Middle frontal gyrus (tissue), 1 donor: ENCODE measurements at regions not wholly inside any gene's neighbourhood (a gene's known extent, or its start where the extent isn't known, plus 50 kb on each side); places are given as distances from the start of the nearest gene placed in this dataset.

Source experiments
- DNase-seq: peaks from one replicate; pipeline ENCODE4 v3.0.0-alpha.2; 2015; ENCODE audit warnings: low spot score; ENCODE audit errors: extremely low spot score

GRCh38 chr13:56861476-56861875 is 279.2 kb upstream of the PRR20A start:
- no peak for DNase-seq

DNA sequence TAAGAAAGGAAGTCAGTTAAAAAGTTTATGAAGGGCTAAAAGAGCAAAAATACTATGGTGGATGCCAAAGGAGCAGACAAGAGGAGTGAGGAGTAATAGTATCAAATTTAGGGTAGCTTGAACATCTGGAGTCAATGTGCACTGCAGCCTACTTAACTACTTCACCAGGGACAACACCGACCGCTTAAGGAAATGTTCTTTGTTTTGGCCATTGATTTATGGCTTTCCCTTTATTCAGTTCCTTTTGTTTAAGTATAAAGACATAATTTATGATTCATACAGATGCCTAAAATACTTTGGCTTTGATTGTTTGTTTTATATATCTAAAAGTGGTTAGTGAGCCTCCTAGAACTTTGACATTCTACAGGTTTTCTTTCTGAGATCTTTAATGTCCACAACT is 276.3 kb upstream of the PRR20A start:
- no peak for DNase-seq

DNA sequence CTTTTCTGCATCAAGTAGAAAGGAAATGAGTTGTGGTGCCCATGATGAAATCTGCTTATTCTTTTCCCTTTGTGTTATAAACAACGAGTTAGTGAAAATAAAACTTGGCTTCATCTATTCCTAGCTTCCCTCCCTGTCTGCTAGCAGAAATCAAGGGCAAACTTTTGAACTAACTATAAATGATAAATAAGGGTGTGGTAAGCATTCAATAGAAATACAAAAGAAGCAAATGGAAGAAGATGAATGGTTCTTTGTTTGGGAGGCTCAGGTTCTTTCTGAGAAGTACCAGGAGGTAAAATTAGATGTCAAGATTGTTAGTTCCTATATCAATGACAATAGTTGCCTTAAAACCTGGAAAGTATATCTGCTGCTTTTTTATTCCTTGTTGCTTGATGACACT is 275.3 kb upstream of the PRR20A start:
- no peak for DNase-seq

DNA sequence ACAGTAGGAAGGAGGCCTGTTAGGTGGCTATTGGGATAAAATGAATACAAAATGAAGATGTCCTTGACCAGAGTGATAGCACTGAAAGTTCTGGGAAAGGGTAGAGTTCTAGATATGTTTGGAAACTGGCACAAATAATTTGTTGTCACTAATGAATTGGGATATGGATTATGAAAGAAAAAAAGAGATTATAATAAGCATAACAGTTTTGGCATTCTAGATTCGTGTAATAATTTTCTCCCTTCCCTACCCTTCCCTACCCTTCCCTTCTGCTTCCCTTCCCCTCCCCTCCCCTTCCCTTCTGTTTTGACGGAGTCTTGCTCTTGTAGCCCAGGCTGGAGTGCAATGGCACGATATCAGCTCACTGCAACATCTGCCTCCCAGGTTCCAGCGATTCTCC is 271.0 kb upstream of the PRR20A start:
- DNase-seq: no peak

GRCh38 chr13:56886398-56886797 is 254.3 kb upstream of the PRR20A start:
- no peak for DNase-seq

GRCh38 chr13:56888455-56888854 is 252.3 kb upstream of the PRR20A start:
- DNase-seq: no peak

DNA sequence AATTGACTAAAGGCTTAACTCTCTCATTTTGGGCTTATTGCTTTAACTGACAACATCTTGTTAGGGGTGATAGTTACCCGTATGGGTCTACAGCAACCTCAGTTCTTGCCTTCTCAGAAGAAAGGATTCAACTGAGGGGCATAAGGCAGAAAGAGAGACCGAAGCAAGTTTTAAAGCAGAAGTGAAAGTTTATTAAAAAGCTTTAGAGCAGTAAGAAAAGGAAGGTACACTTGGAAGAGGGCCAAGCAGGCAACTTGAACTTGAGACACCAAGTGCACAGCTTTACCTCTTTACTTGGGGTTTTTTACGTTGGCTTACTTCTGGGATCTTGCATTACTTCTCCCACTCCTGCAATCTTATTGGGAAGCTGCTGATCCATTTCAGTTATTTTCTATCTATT is 246.9 kb upstream of the PRR20A start:
- DNase-seq: no peak

DNA sequence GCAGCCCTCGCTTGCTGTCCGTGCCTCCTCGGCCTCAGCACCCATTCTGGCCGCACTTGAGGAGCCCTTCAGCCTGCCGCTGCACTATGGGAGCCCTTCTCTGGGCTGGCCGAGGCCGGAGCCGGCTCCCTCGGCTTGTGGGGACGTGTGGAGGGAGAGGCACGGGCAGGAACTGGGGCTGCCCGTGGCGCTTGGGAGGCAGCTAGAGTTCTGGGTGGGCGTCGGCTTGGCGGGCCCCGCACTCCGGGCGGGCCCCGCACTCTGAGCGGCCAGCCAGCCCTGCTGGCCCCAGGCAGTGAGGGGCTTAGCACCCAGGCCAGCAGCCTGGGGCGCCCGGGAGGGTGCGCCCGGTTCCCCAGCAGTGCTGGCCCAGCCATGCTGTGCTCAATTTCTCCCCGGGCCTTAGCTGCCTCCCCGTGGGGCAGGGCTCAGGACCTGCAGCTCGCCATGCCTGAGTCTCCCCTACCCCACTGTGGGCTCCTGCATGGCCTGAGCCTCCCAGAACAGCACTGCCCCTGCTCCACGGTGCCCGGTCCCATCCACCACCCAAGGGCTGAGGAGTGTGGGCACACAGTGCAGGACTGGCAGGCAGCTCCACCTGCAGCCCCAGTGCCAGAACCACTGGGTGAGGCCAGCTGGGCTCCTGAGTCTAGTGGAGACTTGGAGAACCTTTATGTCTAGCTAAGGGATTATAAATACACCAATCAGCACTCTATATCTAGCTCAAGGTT is 240.0 kb upstream of the PRR20A start:
- DNase-seq: no peak

DNA sequence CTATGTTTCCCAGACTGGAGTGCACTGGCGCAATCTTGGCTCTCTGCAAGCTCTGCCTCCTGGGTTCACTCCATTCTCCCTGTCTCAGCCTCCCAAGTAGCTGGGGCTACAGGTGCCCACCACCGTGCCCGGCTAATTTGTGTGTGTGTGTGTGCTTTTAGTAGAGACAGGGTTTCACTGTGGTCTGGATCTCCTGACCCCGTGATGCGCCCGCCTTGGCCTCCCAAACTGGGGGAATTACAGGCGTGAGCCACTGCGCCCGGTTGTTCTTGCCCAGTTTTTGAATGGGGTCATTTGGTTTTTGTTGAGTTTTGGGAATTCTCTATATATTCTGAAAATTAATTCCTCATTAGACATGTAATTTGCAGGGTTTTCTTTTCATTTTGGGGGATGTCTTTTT is 238.4 kb upstream of the PRR20A start:
- no peak for DNase-seq

GRCh38 chr13:56903710-56904282 is 236.9 kb upstream of the PRR20A start:
- no peak for DNase-seq

DNA sequence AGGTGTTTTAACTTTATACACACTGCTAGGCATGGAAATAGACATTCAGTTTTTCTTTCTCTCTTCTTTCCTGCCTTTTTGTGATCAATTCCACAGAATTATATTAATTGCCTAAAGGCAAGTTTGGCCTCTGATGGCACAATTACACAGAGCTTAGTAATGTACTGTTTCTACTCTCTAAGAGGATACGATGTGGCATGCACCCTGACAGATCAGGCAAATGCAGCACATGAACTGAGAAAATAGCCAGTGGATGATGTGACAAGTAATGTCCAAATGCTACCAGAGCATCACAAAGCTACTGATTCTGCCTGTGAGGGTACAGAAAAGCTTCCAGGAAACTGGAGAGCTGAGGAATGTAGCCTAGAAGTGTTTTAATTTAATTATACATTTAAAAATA is 233.8 kb upstream of the PRR20A start:
- DNase-seq: no peak

- DNase-seq: no peak
Observed at GRCh38 chr13:56907766-56908165, 233.0 kb upstream of the PRR20A start.

DNA sequence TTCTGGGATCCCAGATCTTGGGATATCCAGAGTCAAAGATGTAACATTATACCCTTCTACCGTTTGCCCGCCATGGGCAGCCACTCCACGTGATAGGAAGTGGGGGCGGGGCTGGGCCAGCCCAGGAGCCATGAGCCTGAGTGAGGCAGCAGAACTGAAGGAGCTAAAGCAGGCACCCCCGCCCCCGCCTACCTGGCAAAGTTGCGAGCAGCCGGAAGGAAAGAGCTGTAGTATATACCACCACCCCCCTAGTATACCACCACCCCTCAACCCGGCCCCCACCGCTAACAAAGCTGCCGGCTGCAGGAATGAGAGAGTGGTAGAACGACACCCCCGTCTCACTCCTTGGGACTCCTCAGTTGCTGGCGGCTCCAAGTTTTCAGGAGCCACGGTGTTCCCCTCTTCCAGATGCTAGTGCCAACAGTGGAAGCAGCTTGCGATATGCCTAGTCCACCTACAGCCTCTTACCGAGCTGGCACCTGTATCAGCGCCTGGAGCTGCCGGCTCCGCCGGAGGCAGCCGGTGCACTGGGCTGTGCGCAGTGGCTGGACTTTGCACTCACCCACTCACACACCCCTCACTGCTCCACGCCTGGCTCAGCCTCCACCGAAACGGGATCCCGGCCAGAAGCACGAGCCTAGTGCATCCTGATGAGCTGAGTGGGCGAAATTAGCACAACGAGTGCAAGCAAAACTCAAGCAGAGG is 230.7 kb upstream of the PRR20A start:
- no peak for DNase-seq

GRCh38 chr13:56917966-56918365 is 222.8 kb upstream of the PRR20A start:
- DNase-seq: no peak

DNA sequence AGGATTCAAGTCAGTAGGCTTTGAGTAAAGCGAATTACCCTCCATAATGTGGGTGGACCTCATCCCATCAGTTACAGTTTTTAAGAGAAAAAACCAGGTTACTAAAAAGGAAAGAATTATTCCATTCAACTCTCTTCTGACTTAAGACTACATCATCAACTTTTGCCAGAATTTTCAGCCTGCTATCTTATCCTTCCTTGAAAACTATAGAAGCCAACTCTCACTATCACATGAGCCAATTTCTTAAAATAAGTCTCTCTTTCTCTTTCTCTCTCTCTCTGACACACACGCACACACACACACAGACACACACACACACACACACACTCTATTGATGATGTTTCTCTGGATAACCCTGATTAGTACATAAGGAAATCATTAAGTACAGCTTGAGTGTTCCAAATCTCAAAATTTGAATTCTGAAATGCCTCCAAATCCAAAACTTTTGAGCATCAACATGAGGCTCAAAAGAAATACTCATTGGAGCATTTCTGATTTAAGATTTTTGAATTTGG is 217.0 kb upstream of the PRR20A start:
- DNase-seq: no peak

GRCh38 chr13:56924401-56924800 is 216.3 kb upstream of the PRR20A start:
- DNase-seq: no peak

DNA sequence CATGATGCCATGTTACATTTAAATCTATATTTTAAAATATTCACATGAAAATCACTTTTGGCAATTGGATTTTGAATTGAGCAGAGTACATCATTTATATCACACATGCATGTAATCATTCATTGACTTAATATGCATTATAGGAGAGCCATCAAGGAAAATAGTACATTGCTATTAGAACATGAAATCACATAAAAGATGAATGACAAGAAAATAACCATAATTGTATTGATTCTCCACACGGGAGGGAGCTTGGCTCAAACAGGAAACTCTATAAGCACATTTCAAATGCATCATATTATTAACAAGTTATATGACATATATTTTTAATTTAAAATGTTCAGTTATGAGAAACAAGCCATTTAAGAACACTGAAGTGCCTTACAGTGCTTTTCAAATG is 208.6 kb upstream of the PRR20A start:
- DNase-seq: no peak

DNA sequence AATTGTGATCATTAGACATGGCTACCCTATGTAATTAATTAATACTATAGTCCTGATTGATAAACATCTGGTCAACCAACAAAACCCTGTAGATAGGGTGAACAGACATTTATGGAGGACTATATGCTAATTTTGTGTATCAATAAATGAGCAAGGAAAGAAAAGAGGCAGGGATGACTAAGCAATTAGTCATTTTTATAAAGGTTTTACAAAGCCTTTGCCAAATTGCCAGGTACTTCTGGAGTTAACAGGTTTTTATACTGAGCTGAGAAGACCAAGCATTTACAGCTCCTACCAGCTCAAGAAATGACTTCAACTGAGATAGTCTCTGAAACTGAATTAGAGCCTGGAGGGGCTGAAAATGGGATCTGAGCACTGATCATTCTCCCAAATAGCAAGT is 186.8 kb upstream of the PRR20A start:
- no peak for DNase-seq

- no peak for DNase-seq
Observed at GRCh38 chr13:56975647-56976046, 165.1 kb upstream of the PRR20A start.

DNA sequence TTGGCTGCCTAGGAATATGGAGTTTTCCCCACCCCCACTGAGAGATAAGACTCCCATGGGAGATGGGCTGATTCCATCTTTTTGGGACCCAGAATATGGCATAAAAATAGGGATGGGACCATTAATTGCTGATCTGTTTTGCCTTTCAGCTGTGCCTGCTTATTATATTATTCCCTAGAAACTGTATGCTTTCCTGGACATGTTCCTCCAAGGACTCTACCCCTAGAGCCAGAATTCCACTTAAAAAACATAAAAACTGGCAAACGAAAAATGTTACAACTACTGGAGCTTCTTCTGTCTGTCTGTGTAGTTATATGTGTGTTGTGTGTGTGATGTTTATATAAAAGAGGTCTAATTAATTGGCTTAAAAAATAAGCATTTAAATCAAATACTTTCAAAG is 159.9 kb upstream of the PRR20A start:
- DNase-seq: no peak

GRCh38 chr13:56986121-56986520 is 154.6 kb upstream of the PRR20A start:
- DNase-seq: no peak

- no peak for DNase-seq
Observed at GRCh38 chr13:56988543-56988942, 152.2 kb upstream of the PRR20A start.

- DNase-seq: no peak
Observed at GRCh38 chr13:57003682-57004081, 137.0 kb upstream of the PRR20A start.
